ENCODE measurements at regions not wholly inside any gene's neighbourhood (a gene's known extent, or its start where the extent isn't known, plus 50 kb on each side); places are given as distances from the start of the nearest gene placed in this dataset.

GRCh38 chr18:8969639-8970390 is 132.7 kb upstream of the NDUFV2 start:
- TF ChIP-seq GABPA (IDR thresholded peaks at IDR 0.05; ENCODE audit: low read depth) (no peak), CTCF (IDR thresholded peaks at IDR 0.05; ENCODE audit: insufficient read depth, low read length) (no peak), REST (IDR thresholded peaks at IDR 0.05; ENCODE audit: insufficient replicate concordance, low read depth) (no peak), POLR2AphosphoS5 (IDR thresholded peaks at IDR 0.05; ENCODE audit: low read depth) (no peak), SPI1 (IDR thresholded peaks at IDR 0.05; ENCODE audit: borderline replicate concordance, low read depth) (no peak)

Data from HL-60 (cell line).